GM23338 (cell line): ENCODE measurements at regions not wholly inside any gene's neighbourhood (a gene's known extent, or its start where the extent isn't known, plus 50 kb on each side); places are given as distances from the start of the nearest gene placed in this dataset.

Source experiments
- ATAC-seq: fragments of 200-7000 bp; cut with Tn5 transposase; 3 replicates; pipeline ENCODE4 v1.9.1; 2020
- DNase-seq: peaks from one replicate; pipeline ENCODE4 v3.0.0-alpha.2; 2015; ENCODE audit warnings: low spot score
- H2AFZ ChIP-seq: fragments of 200-600 bp; sonication (generic); 2 replicates; pipeline ENCODE4 v1.8.0; 2016; ENCODE audit warnings: antibody characterized with exemption, mild to moderate bottlenecking, moderate library complexity
- H3F3A ChIP-seq: fragments of 200-600 bp; sonication (generic); replicated peaks from 2 replicates; pipeline ENCODE4 v1.8.0; 2017; ENCODE audit warnings: antibody characterized with exemption, mixed run types, low read depth
- H3K27ac ChIP-seq: fragments of 200-600 bp; sonication (generic); 2 replicates; pipeline ENCODE4 v1.6.1; 2016; ENCODE audit warnings: low read depth
- H3K27me3 ChIP-seq: fragments of 200-600 bp; sonication (generic); 2 replicates; pipeline ENCODE4 v1.8.0; 2016; ENCODE audit warnings: mild to moderate bottlenecking, mixed run types, moderate library complexity; ENCODE audit not compliant: insufficient read depth
- H3K36me3 ChIP-seq: fragments of 200-600 bp; sonication (generic); 2 replicates; pipeline ENCODE4 v1.8.0; 2016; ENCODE audit warnings: mild to moderate bottlenecking; ENCODE audit not compliant: insufficient read depth
- H3K4me1 ChIP-seq: fragments of 200-600 bp; sonication (generic); 2 replicates; pipeline ENCODE4 v1.8.0; 2016; ENCODE audit warnings: mild to moderate bottlenecking, moderate library complexity; ENCODE audit not compliant: insufficient read depth
- H3K4me2 ChIP-seq: fragments of 200-600 bp; sonication (generic); 2 replicates; pipeline ENCODE4 v1.7.1; 2017; ENCODE audit warnings: mixed run types
- H3K4me3 ChIP-seq: fragments of 200-600 bp; sonication (generic); 2 replicates; pipeline ENCODE4 v1.6.1; 2016; ENCODE audit warnings: mixed run types
- H3K79me2 ChIP-seq: fragments of 200-600 bp; sonication (generic); replicated peaks from 2 replicates; pipeline ENCODE4 v1.8.0; 2017; ENCODE audit warnings: mild to moderate bottlenecking; ENCODE audit not compliant: insufficient read depth
- H3K9me2 ChIP-seq: fragments of 200-600 bp; sonication (generic); 2 replicates; pipeline ENCODE4 v1.8.0; 2017; ENCODE audit not compliant: insufficient read depth
- H4K20me1 ChIP-seq: fragments of 200-600 bp; sonication (generic); replicated peaks from 2 replicates; pipeline ENCODE4 v1.8.0; 2017; ENCODE audit warnings: mild to moderate bottlenecking; ENCODE audit not compliant: insufficient read depth
- H3K27ac Mint-ChIP-seq: 2 replicates; pipeline ENCODE4 v1.8.0; 2020; ENCODE audit warnings: inconsistent platforms, mild to moderate bottlenecking, moderate library complexity, mixed read lengths
- H3K27me3 Mint-ChIP-seq: 3 replicates; pipeline ENCODE4 v1.8.0; 2022; ENCODE audit warnings: low read depth, mild to moderate bottlenecking, moderate library complexity, mixed read lengths, inconsistent platforms; ENCODE audit not compliant: insufficient read depth, poor library complexity
- H3K36me3 Mint-ChIP-seq: 3 replicates; pipeline ENCODE4 v1.8.0; 2021; ENCODE audit warnings: low read depth, mild to moderate bottlenecking, inconsistent platforms, moderate library complexity, mixed read lengths
- H3K4me1 Mint-ChIP-seq: 3 replicates; pipeline ENCODE4 v1.8.0; 2020; ENCODE audit warnings: mild to moderate bottlenecking, inconsistent platforms, mixed read lengths
- H3K4me3 Mint-ChIP-seq: 3 replicates; pipeline ENCODE4 v1.8.0; 2021; ENCODE audit warnings: moderate library complexity, mild to moderate bottlenecking, inconsistent platforms, mixed read lengths
- H3K9me3 Mint-ChIP-seq: 3 replicates; pipeline ENCODE4 v1.8.0; 2020; ENCODE audit warnings: moderate library complexity, mild to moderate bottlenecking, inconsistent platforms, mixed read lengths
- CREB1 ChIP-seq: fragments of 250-450 bp; sonication (Bioruptor Pico); IDR thresholded peaks from 2 replicates; pipeline ENCODE4 v1.5.0; 2020; ENCODE audit warnings: low read depth, mild to moderate bottlenecking, moderate library complexity
- ETS1 ChIP-seq: IDR thresholded peaks from 2 replicates; pipeline ENCODE4 v1.6.1; 2016; ENCODE audit warnings: antibody characterized with exemption
- EZH2 ChIP-seq: fragments of 200-600 bp; sonication (generic); IDR thresholded peaks from one replicate; pipeline ENCODE4 v1.8.0; 2017; ENCODE audit warnings: antibody characterized with exemption, mild to moderate bottlenecking, low read depth; ENCODE audit not compliant: unreplicated experiment
- EZH2phosphoT487 ChIP-seq: fragments of 200-600 bp; sonication (generic); IDR thresholded peaks from one replicate; pipeline ENCODE4 v1.8.1; 2018; ENCODE audit warnings: antibody characterized with exemption; ENCODE audit not compliant: unreplicated experiment
- JUNB ChIP-seq: IDR thresholded peaks from one replicate; pipeline ENCODE4 v1.6.1; 2016; ENCODE audit warnings: antibody characterized with exemption; ENCODE audit not compliant: unreplicated experiment
- NANOG ChIP-seq: IDR thresholded peaks from 2 replicates; pipeline ENCODE4 v1.6.1; 2016; ENCODE audit warnings: antibody characterized with exemption, borderline replicate concordance
- POLR2AphosphoS5 ChIP-seq: IDR thresholded peaks from 2 replicates; pipeline ENCODE4 v1.6.1; 2016; ENCODE audit warnings: antibody characterized with exemption, low read depth
- REST ChIP-seq: IDR thresholded peaks from one replicate; pipeline ENCODE4 v1.6.1; 2018; ENCODE audit warnings: antibody characterized with exemption; ENCODE audit not compliant: unreplicated experiment
- STAT1 ChIP-seq: IDR thresholded peaks from one replicate; pipeline ENCODE4 v1.6.1; 2016; ENCODE audit warnings: antibody characterized with exemption; ENCODE audit not compliant: unreplicated experiment
- ZNF114 ChIP-seq: fragments of 250-450 bp; sonication (Bioruptor Pico); IDR thresholded peaks from 2 replicates; pipeline ENCODE4 v1.5.0; 2020; ENCODE audit warnings: mild to moderate bottlenecking, moderate library complexity
- ZNF331 ChIP-seq: fragments of 250-450 bp; sonication (Bioruptor Pico); IDR thresholded peaks from 2 replicates; pipeline ENCODE4 v1.5.0; 2020; ENCODE audit warnings: low read depth, mild to moderate bottlenecking, moderate library complexity
- ZNF462 ChIP-seq: fragments of 250-450 bp; sonication (Bioruptor Pico); IDR thresholded peaks from 2 replicates; pipeline ENCODE4 v1.5.0; 2020; ENCODE audit warnings: mild to moderate bottlenecking, moderate library complexity
- TF ChIP-seq, protein P1 (sequence below), 2 experiments: fragments of 200-600 bp in 1 of 2; sonication (generic) in 1 of 2; conservative IDR thresholded peaks; 2 replicates each; pipeline versions ENCODE4 v1.5.1 to v1.6.1; 2016 to 2017; ENCODE audit warnings: antibody characterized with exemption in 2 of 2, low read depth in 2 of 2, mild to moderate bottlenecking in 2 of 2, moderate library complexity in 1 of 2

- Histone ChIP-seq H3K4me3 (no peak overlapping the region), H3K27me3 (no peaks in the 10 kb centered on the region), H3K9me2 (no peaks in the 10 kb centered on the region), H3K27ac (no peak overlapping the region), H3K4me1 (no peaks in the 10 kb centered on the region), H3K79me2 (no peaks in the 10 kb centered on the region), H3K36me3 (no peaks in the 10 kb centered on the region), H2AFZ (no peak overlapping the region), H4K20me1 (no peaks in the 10 kb centered on the region), H3K4me2 (no peak overlapping the region), H3F3A (no peaks in the 10 kb centered on the region)
- Mint-ChIP-seq H3K27ac (no peak overlapping the region), H3K4me3 (no peak overlapping the region), H3K36me3 (no peaks in the 10 kb centered on the region), H3K9me3 (no peaks in the 10 kb centered on the region), H3K4me1 (no peaks in the 10 kb centered on the region; the same call in 2 of the 3 replicates), H3K27me3 (peaks cover 9% of the 10 kb centered on the region)
- ATAC-seq (no peak), DNase-seq (no peak)
- TF ChIP-seq ZNF462 (CRISPR knock-in tag): no peak
- no peak for TF ChIP-seq EZH2phosphoT487
- TF ChIP-seq NANOG: no peak
- TF ChIP-seq ETS1: no peak
- no peak for TF ChIP-seq EZH2
- no peak for TF ChIP-seq STAT1
- no peak for TF ChIP-seq POLR2AphosphoS5
- TF ChIP-seq, protein P1, sequence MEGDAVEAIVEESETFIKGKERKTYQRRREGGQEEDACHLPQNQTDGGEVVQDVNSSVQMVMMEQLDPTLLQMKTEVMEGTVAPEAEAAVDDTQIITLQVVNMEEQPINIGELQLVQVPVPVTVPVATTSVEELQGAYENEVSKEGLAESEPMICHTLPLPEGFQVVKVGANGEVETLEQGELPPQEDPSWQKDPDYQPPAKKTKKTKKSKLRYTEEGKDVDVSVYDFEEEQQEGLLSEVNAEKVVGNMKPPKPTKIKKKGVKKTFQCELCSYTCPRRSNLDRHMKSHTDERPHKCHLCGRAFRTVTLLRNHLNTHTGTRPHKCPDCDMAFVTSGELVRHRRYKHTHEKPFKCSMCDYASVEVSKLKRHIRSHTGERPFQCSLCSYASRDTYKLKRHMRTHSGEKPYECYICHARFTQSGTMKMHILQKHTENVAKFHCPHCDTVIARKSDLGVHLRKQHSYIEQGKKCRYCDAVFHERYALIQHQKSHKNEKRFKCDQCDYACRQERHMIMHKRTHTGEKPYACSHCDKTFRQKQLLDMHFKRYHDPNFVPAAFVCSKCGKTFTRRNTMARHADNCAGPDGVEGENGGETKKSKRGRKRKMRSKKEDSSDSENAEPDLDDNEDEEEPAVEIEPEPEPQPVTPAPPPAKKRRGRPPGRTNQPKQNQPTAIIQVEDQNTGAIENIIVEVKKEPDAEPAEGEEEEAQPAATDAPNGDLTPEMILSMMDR (conservative IDR thresholded peaks at IDR 0.05; ENCODE audit: low read depth in 2 of 2): no peak
- no peak for TF ChIP-seq REST
- no peak for TF ChIP-seq JUNB
- no peak for TF ChIP-seq ZNF331 (CRISPR knock-in tag)
- no peak for TF ChIP-seq ZNF114 (CRISPR knock-in tag)
- no peak for TF ChIP-seq CREB1 (CRISPR knock-in tag)
These were observed 300.7 kb upstream of the CLINT1 start for GRCh38 chr5:158159621-158160020.
